OCI-LY3 (cell line): ENCODE measurements at regions not wholly inside any gene's neighbourhood (a gene's known extent, or its start where the extent isn't known, plus 50 kb on each side); places are given as distances from the start of the nearest gene placed in this dataset.

Source experiments
- EZH2phosphoT487 ChIP-seq: fragments of 200-600 bp; shearing (Covaris generic); IDR thresholded peaks from 2 replicates; pipeline ENCODE4 v1.6.1; 2018; ENCODE audit warnings: antibody characterized with exemption, mixed run types, low read depth
- TF ChIP-seq, protein P1 (sequence below): fragments of 200-600, 300-600 bp; sonication (generic); IDR thresholded peaks from 2 replicates; pipeline ENCODE4 v1.5.1; 2014; ENCODE audit warnings: antibody characterized with exemption, low read length, low read depth

DNA sequence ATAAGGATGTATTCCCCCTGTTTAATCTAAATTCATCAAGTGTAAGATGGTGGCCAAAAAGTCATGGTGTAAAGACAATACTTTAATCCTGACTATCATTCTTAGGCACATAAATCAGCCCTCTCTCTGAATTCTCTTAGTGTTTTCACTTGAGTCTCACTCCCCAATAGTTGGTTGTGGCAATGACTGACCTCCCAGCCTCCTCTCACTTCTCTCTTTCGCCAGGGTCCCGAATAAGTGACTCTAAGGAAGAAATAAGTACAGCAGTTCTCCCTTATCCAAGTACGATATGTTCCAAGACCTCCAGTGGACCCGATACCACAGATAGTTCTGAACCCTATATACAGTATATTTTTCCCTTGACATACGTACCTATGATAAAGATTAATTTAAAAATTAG lies 335.3 kb downstream of the MAF start:
- TF ChIP-seq, protein P1, sequence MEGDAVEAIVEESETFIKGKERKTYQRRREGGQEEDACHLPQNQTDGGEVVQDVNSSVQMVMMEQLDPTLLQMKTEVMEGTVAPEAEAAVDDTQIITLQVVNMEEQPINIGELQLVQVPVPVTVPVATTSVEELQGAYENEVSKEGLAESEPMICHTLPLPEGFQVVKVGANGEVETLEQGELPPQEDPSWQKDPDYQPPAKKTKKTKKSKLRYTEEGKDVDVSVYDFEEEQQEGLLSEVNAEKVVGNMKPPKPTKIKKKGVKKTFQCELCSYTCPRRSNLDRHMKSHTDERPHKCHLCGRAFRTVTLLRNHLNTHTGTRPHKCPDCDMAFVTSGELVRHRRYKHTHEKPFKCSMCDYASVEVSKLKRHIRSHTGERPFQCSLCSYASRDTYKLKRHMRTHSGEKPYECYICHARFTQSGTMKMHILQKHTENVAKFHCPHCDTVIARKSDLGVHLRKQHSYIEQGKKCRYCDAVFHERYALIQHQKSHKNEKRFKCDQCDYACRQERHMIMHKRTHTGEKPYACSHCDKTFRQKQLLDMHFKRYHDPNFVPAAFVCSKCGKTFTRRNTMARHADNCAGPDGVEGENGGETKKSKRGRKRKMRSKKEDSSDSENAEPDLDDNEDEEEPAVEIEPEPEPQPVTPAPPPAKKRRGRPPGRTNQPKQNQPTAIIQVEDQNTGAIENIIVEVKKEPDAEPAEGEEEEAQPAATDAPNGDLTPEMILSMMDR: no peak
- TF ChIP-seq EZH2phosphoT487: no peak
